ENCODE measurements at regions not wholly inside any gene's neighbourhood (a gene's known extent, or its start where the extent isn't known, plus 50 kb on each side); places are given as distances from the start of the nearest gene placed in this dataset.

GRCh38 chr2:5042666-5043440 is 649.3 kb upstream of the SOX11 start:
- intact Hi-C loops (cut with DNase I; ENCODE audit: low total_unique reads) = no loop called here
- TF ChIP-seq POLR2AphosphoS5 (IDR thresholded peaks at IDR 0.05) (no peak), POLR2A (IDR thresholded peaks at IDR 0.05) (no peak)
- TF ChIP-seq, protein P1, sequence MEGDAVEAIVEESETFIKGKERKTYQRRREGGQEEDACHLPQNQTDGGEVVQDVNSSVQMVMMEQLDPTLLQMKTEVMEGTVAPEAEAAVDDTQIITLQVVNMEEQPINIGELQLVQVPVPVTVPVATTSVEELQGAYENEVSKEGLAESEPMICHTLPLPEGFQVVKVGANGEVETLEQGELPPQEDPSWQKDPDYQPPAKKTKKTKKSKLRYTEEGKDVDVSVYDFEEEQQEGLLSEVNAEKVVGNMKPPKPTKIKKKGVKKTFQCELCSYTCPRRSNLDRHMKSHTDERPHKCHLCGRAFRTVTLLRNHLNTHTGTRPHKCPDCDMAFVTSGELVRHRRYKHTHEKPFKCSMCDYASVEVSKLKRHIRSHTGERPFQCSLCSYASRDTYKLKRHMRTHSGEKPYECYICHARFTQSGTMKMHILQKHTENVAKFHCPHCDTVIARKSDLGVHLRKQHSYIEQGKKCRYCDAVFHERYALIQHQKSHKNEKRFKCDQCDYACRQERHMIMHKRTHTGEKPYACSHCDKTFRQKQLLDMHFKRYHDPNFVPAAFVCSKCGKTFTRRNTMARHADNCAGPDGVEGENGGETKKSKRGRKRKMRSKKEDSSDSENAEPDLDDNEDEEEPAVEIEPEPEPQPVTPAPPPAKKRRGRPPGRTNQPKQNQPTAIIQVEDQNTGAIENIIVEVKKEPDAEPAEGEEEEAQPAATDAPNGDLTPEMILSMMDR (IDR thresholded peaks at IDR 0.05) = no peak
- Histone ChIP-seq H3K9me3 (no peaks in the 10 kb centered on the region), H3K36me3 (no peaks in the 10 kb centered on the region), H3K27me3 (no peaks in the 10 kb centered on the region), H3K4me1 (no peaks in the 10 kb centered on the region), H3K4me3 (no peak overlapping the region), H3K27ac (peak overlapping the region; percentile 23 to 58)
- peak in 1 of 2 donors; percentile 39 for DNase-seq (ENCODE audit: low spot score in 2 of 2)

DNA sequence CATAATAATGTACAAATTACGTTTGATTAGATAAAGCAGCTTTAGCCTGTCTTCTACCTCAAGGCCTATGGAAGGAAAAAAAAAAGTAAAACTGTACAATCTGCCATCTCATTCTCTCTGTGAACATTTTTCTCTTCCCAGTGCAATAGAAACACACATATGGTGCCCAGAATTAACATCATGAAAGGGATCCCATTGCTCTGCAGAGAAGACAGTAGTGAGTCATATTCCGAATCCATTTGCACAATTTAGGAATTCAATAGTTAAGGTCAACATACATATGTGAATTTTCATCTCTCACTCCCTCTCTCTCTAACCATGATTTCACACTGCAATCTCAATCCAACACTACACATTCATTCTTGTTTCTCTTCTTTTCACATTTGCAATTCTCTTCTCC is 640.9 kb upstream of the SOX11 start:
- no peak overlapping the region for H3K4me3 ChIP-seq

DNA sequence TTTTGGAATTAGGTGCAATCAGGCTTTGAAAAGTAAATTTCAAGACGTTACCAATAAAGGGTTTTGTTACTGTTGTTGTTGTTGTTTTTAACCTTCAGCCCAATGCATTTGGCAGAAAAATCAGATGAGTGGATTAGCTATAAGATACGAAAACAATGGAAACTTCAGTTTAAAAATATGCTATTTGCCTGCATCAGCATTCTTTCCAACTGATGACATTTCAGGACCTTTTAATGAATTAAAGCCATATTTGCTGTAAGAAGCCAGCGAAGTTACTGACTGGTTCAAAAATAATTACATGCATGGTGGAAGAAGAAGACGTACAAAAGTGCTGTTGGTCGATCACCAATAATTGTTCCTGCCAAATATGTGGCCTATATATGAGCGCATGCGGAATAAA is 639.3 kb upstream of the SOX11 start:
- no peak for DNase-seq (ENCODE audit: low spot score in 2 of 2)
- H3K27me3 ChIP-seq = no peaks in the 10 kb centered on the region
- no peaks in the 10 kb centered on the region for H3K9me3 ChIP-seq
- no peak overlapping the region for H3K27ac ChIP-seq
- no peak for TF ChIP-seq POLR2A (IDR thresholded peaks at IDR 0.05)
- TF ChIP-seq, protein P1 (IDR thresholded peaks at IDR 0.05) = no peak
- TF ChIP-seq POLR2AphosphoS5 (IDR thresholded peaks at IDR 0.05) = no peak
- H3K4me1 ChIP-seq = no peaks in the 10 kb centered on the region
- no peaks in the 10 kb centered on the region for H3K36me3 ChIP-seq
- no peak overlapping the region for H3K4me3 ChIP-seq
- intact Hi-C loops (cut with DNase I; ENCODE audit: low total_unique reads) = no loop called here

More for the DNA sequence above, 640.9 kb upstream of the SOX11 start:
- no peak for DNase-seq (ENCODE audit: low spot score in 2 of 2)
- no peaks in the 10 kb centered on the region for H3K4me1 ChIP-seq
- H3K36me3 ChIP-seq = no peaks in the 10 kb centered on the region
- intact Hi-C loops (cut with DNase I; ENCODE audit: low total_unique reads) = no loop called here
- no peak overlapping the region for H3K27ac ChIP-seq
- H3K27me3 ChIP-seq = no peaks in the 10 kb centered on the region
- H3K9me3 ChIP-seq = no peaks in the 10 kb centered on the region
- TF ChIP-seq POLR2AphosphoS5 (IDR thresholded peaks at IDR 0.05) (no peak), POLR2A (IDR thresholded peaks at IDR 0.05) (no peak)

DNA sequence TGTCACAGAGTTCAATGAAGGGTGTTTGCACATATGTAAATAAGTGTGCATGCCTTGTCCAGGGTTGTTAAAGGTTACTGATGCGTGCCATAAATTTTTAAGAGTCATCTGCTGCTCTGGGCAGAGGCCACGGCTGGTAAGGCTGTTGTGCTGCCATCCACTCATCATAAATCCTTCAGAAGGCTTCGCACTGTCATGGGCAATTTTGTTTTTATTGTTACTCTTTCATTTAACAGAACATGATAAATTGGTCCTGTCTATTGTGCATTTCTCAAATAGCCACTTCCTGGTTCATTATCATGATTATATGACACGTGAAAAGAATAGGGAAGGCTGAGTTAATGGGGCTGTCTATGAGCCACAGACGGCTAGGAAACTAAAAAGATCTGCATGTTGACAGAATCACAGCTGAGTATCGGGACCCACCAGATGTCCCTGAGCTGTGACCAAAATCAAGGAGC is 634.3 kb upstream of the SOX11 start:
- intact Hi-C loops (cut with DNase I; ENCODE audit: low total_unique reads) = no loop called here
- Histone ChIP-seq H3K9me3 (no peaks in the 10 kb centered on the region), H3K4me3 (no peak overlapping the region), H3K4me1 (no peaks in the 10 kb centered on the region), H3K36me3 (no peaks in the 10 kb centered on the region), H3K27ac (no peak overlapping the region), H3K27me3 (no peaks in the 10 kb centered on the region)
- no peak for DNase-seq (ENCODE audit: low spot score in 2 of 2)
- TF ChIP-seq, protein P1 (IDR thresholded peaks at IDR 0.05) = no peak
- no peak for TF ChIP-seq POLR2AphosphoS5 (IDR thresholded peaks at IDR 0.05)
- TF ChIP-seq POLR2A (IDR thresholded peaks at IDR 0.05) = no peak

- DNase-seq (ENCODE audit: low spot score in 2 of 2) = no peak
- intact Hi-C loops (cut with DNase I; ENCODE audit: low total_unique reads) = no loop called here
- no peaks in the 10 kb centered on the region for H3K36me3 ChIP-seq
- no peaks in the 10 kb centered on the region for H3K9me3 ChIP-seq
- no peaks in the 10 kb centered on the region for H3K4me1 ChIP-seq
- no peaks in the 10 kb centered on the region for H3K27me3 ChIP-seq
- no peak overlapping the region for H3K4me3 ChIP-seq
- no peak overlapping the region for H3K27ac ChIP-seq
- no peak for TF ChIP-seq POLR2AphosphoS5 (IDR thresholded peaks at IDR 0.05)
- TF ChIP-seq, protein P1 (IDR thresholded peaks at IDR 0.05) = no peak
- TF ChIP-seq POLR2A (IDR thresholded peaks at IDR 0.05) = no peak
These were observed 631.2 kb upstream of the SOX11 start for GRCh38 chr2:5060956-5061355.

Data from breast epithelium (tissue), 4 donors.